Skeletal muscle tissue (tissue), 3 donors: ENCODE measurements at regions not wholly inside any gene's neighbourhood (a gene's known extent, or its start where the extent isn't known, plus 50 kb on each side); places are given as distances from the start of the nearest gene placed in this dataset.
"Not testable (repeated sequence)": the region's sequence is repeated elsewhere in the genome, so short reads cannot be mapped to it uniquely, and the experiment has no call there.

Experiments
- H3K27ac ChIP-seq: one replicate; pipeline ENCODE4 v1.7.0; 2013; ENCODE audit warnings: mild to moderate bottlenecking, low read depth, low read length, inconsistent platforms
- H3K27me3 ChIP-seq, 3 donors: one replicate each; pipeline ENCODE4 v1.7.0; 2013; ENCODE audit warnings: low read length in 3 of 3; ENCODE audit not compliant: control insufficient read depth in 3 of 3, insufficient read depth in 3 of 3
- H3K36me3 ChIP-seq, 3 donors: one replicate each; pipeline ENCODE4 v1.7.0; 2013; ENCODE audit warnings: low read length in 3 of 3; ENCODE audit not compliant: control insufficient read depth in 3 of 3, insufficient read depth in 3 of 3
- H3K4me1 ChIP-seq, 3 donors: one replicate each; pipeline ENCODE4 v1.7.0; 2013; ENCODE audit warnings: low read length in 3 of 3, mild to moderate bottlenecking in 3 of 3; ENCODE audit not compliant: control insufficient read depth in 3 of 3, insufficient read depth in 3 of 3
- H3K4me3 ChIP-seq, 3 donors: one replicate each; pipeline ENCODE4 v1.7.0; 2013; ENCODE audit warnings: low read length in 3 of 3
- H3K9ac ChIP-seq, 3 donors: one replicate each; pipeline ENCODE4 v1.7.0; 2013; ENCODE audit warnings: low read length in 3 of 3, mild to moderate bottlenecking in 3 of 3, moderate library complexity in 2 of 3, low read depth in 1 of 3
- H3K9me3 ChIP-seq, 3 donors: one replicate each; pipeline ENCODE4 v1.7.0; 2013; ENCODE audit warnings: low read length in 3 of 3; ENCODE audit not compliant: control insufficient read depth in 3 of 3
- donor health status: Osteomylitis.

GRCh38 chr13:88764103-88764502 lies 1092.9 kb downstream of the SLITRK5 start:
- Histone ChIP-seq H3K36me3 (no peaks in the 10 kb centered on the region), H3K27me3 (no peaks in the 10 kb centered on the region), H3K4me1 (no peaks in the 10 kb centered on the region), H3K27ac (no peak overlapping the region), H3K4me3 (no peak overlapping the region), H3K9me3 (no peaks in the 10 kb centered on the region), H3K9ac (no peak overlapping the region)

GRCh38 chr13:88800505-88800904 lies 1129.3 kb downstream of the SLITRK5 start:
- Histone ChIP-seq H3K36me3 (no peaks in the 10 kb centered on the region), H3K4me1 (no peaks in the 10 kb centered on the region), H3K9me3 (no peaks in the 10 kb centered on the region), H3K4me3 (no peak overlapping the region), H3K9ac (no peak overlapping the region), H3K27ac (no peak overlapping the region), H3K27me3 (no peaks in the 10 kb centered on the region)

- Histone ChIP-seq H3K27ac (no peak overlapping the region), H3K27me3 (no peaks in the 10 kb centered on the region), H3K4me3 (no peak overlapping the region), H3K9me3 (no peaks in the 10 kb centered on the region), H3K4me1 (no peaks in the 10 kb centered on the region), H3K9ac (no peak overlapping the region), H3K36me3 (no peaks in the 10 kb centered on the region)
Measured at GRCh38 chr13:88801361-88801760, 1130.2 kb downstream of the SLITRK5 start.

- no peak overlapping the region for H3K27ac ChIP-seq
- no peak overlapping the region for H3K9ac ChIP-seq
- H3K4me1 ChIP-seq: no peaks in the 10 kb centered on the region
- H3K36me3 ChIP-seq: no peaks in the 10 kb centered on the region
- no peaks in the 10 kb centered on the region for H3K27me3 ChIP-seq
- H3K9me3 ChIP-seq: no peaks in the 10 kb centered on the region
- H3K4me3 ChIP-seq: no peak overlapping the region
Measured at GRCh38 chr13:88802886-88803285, 1131.7 kb downstream of the SLITRK5 start.

- Histone ChIP-seq H3K27ac (no peak overlapping the region), H3K4me1 (no peaks in the 10 kb centered on the region), H3K4me3 (no peak overlapping the region), H3K36me3 (no peaks in the 10 kb centered on the region), H3K27me3 (no peaks in the 10 kb centered on the region), H3K9me3 (no peaks in the 10 kb centered on the region), H3K9ac (no peak overlapping the region)
Measured at GRCh38 chr13:88806438-88806837, 1135.3 kb downstream of the SLITRK5 start.

GRCh38 chr13:88817560-88817959 lies 1146.4 kb downstream of the SLITRK5 start:
- Histone ChIP-seq H3K9me3 (peaks cover 0 to 5% (median 0%) of the 10 kb centered on the region in 3 donors), H3K4me1 (no peaks in the 10 kb centered on the region), H3K27ac (no peak overlapping the region), H3K9ac (no peak overlapping the region), H3K27me3 (no peaks in the 10 kb centered on the region), H3K4me3 (no peak overlapping the region), H3K36me3 (no peaks in the 10 kb centered on the region)

GRCh38 chr13:88823114-88823513 lies 1151.9 kb downstream of the SLITRK5 start:
- H3K9me3 ChIP-seq: no peaks in the 10 kb centered on the region
- no peak overlapping the region for H3K27ac ChIP-seq
- H3K4me1 ChIP-seq: no peaks in the 10 kb centered on the region
- H3K4me3 ChIP-seq: no peak overlapping the region
- no peak overlapping the region for H3K9ac ChIP-seq
- no peaks in the 10 kb centered on the region for H3K36me3 ChIP-seq
- H3K27me3 ChIP-seq: no peaks in the 10 kb centered on the region

- Histone ChIP-seq H3K4me3 (no peak overlapping the region), H3K9me3 (no peaks in the 10 kb centered on the region), H3K4me1 (no peaks in the 10 kb centered on the region), H3K27ac (no peak overlapping the region), H3K27me3 (no peaks in the 10 kb centered on the region), H3K36me3 (no peaks in the 10 kb centered on the region), H3K9ac (no peak overlapping the region)
Measured at GRCh38 chr13:88824218-88824617, 1153.0 kb downstream of the SLITRK5 start.

GRCh38 chr13:88840085-88840484 lies 1168.9 kb downstream of the SLITRK5 start:
- Histone ChIP-seq H3K36me3 (no peaks in the 10 kb centered on the region), H3K9me3 (no peaks in the 10 kb centered on the region), H3K4me3 (no peak overlapping the region), H3K9ac (no peak overlapping the region), H3K4me1 (no peaks in the 10 kb centered on the region), H3K27me3 (no peaks in the 10 kb centered on the region), H3K27ac (no peak overlapping the region)

- H3K27me3 ChIP-seq, H3K9me3 ChIP-seq, H3K4me1 ChIP-seq: not testable (repeated sequence)
Measured at GRCh38 chr13:88852293-88852692, 1181.1 kb downstream of the SLITRK5 start.

GRCh38 chr13:88857256-88857655 lies 1186.1 kb downstream of the SLITRK5 start:
- no peak overlapping the region for H3K4me3 ChIP-seq
- H3K4me1 ChIP-seq: no peaks in the 10 kb centered on the region

More at GRCh38 chr13:88852293-88852692, 1181.1 kb downstream of the SLITRK5 start:
- H3K27ac ChIP-seq, H3K4me3 ChIP-seq, H3K36me3 ChIP-seq, H3K9ac ChIP-seq: not testable (repeated sequence)

More at GRCh38 chr13:88857256-88857655, 1186.1 kb downstream of the SLITRK5 start:
- peaks cover 0 to 3% (median 0%) of the 10 kb centered on the region in 3 donors for H3K9me3 ChIP-seq
- no peaks in the 10 kb centered on the region for H3K36me3 ChIP-seq
- H3K27ac ChIP-seq: no peak overlapping the region
- no peaks in the 10 kb centered on the region for H3K27me3 ChIP-seq
- no peak overlapping the region for H3K9ac ChIP-seq
